ENCODE measurements at regions not wholly inside any gene's neighbourhood (a gene's known extent, or its start where the extent isn't known, plus 50 kb on each side); places are given as distances from the start of the nearest gene placed in this dataset.

GRCh38 chr2:114167799-114168198 is 274.6 kb upstream of the DPP10 start:
- TF ChIP-seq, protein P1, sequence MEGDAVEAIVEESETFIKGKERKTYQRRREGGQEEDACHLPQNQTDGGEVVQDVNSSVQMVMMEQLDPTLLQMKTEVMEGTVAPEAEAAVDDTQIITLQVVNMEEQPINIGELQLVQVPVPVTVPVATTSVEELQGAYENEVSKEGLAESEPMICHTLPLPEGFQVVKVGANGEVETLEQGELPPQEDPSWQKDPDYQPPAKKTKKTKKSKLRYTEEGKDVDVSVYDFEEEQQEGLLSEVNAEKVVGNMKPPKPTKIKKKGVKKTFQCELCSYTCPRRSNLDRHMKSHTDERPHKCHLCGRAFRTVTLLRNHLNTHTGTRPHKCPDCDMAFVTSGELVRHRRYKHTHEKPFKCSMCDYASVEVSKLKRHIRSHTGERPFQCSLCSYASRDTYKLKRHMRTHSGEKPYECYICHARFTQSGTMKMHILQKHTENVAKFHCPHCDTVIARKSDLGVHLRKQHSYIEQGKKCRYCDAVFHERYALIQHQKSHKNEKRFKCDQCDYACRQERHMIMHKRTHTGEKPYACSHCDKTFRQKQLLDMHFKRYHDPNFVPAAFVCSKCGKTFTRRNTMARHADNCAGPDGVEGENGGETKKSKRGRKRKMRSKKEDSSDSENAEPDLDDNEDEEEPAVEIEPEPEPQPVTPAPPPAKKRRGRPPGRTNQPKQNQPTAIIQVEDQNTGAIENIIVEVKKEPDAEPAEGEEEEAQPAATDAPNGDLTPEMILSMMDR (IDR thresholded peaks at IDR 0.05; ENCODE audit: low read length): no peak
- no peak for TF ChIP-seq EZH2 (IDR thresholded peaks at IDR 0.05; ENCODE audit: borderline replicate concordance, low read length)

All from OCI-LY1 (cell line).